K562 (cell line): ENCODE measurements at regions not wholly inside any gene's neighbourhood (a gene's known extent, or its start where the extent isn't known, plus 50 kb on each side); places are given as distances from the start of the nearest gene placed in this dataset.

Experiments used
- ATF3 ChIP-seq, 2 experiments: fragments of 450-650 bp in 1 of 2; sonication (generic) in 1 of 2; formaldehyde crosslinking in 1 of 2; IDR thresholded peaks in 1 of 2; conservative IDR thresholded peaks in 1 of 2; 2 replicates each; pipeline versions ENCODE4 v1.6.1 to v1.8.1; 2016 to 2023; ENCODE audit warnings: mild to moderate bottlenecking in 2 of 2, moderate library complexity in 2 of 2, inconsistent platforms in 1 of 2, missing genetic modification reagents in 1 of 2
- BMI1 ChIP-seq: fragments of 150-350 bp; IDR thresholded peaks from 2 replicates; pipeline ENCODE4 v1.6.1; 2014; ENCODE audit warnings: low read length
- CTCF ChIP-seq, 3 experiments: IDR thresholded peaks in 2 of 3; conservative IDR thresholded peaks in 1 of 3; 2 replicates each; pipeline ENCODE4 v1.5.1; 2011 to 2012; ENCODE audit warnings: low read length in 3 of 3, mild to moderate bottlenecking in 3 of 3, control low read depth in 2 of 3, improper control_type of control experiment in 1 of 3, inconsistent platforms in 1 of 3, low read depth in 1 of 3, mixed read lengths in 1 of 3, moderate library complexity in 1 of 3; ENCODE audit not compliant: insufficient read depth in 2 of 3
- EGR1 ChIP-seq: fragments of 450-650 bp; conservative IDR thresholded peaks from 2 replicates; pipeline ENCODE4 v1.6.1; 2017; ENCODE audit warnings: mild to moderate bottlenecking
- VEZF1 ChIP-seq: fragments of 200-800 bp; sonication (Bioruptor generic); IDR thresholded peaks from 2 replicates; pipeline ENCODE4 v1.6.1; 2017; ENCODE audit warnings: missing genetic modification characterization, missing compliant biosample characterization
- ZNF224 ChIP-seq: sonication (generic); formaldehyde crosslinking; IDR thresholded peaks from 2 replicates; pipeline ENCODE4 v1.8.0; 2022; ENCODE audit warnings: mild to moderate bottlenecking, missing genetic modification reagents

GRCh38 chr11:71774603-71775222, 58.3 kb upstream of the DEFB108B start:
- no peak for TF ChIP-seq CTCF (IDR thresholded peaks at IDR 0.05 in 2 of 3, conservative IDR thresholded peaks at IDR 0.05 in 1 of 3; ENCODE audit: insufficient read depth in 2 of 3, low read depth in 1 of 3, low read length in 3 of 3)
- no peak for TF ChIP-seq ATF3 (IDR thresholded peaks at IDR 0.05)
- no peak for TF ChIP-seq ATF3 (CRISPR knock-in tag; conservative IDR thresholded peaks at IDR 0.05)
- TF ChIP-seq BMI1 = no peak
- TF ChIP-seq ZNF224 (CRISPR knock-in tag) = no peak
- no peak for TF ChIP-seq EGR1
- TF ChIP-seq VEZF1 (CRISPR knock-in tag) = no peak
